Brain pericyte (primary cell): ENCODE measurements at regions not wholly inside any gene's neighbourhood (a gene's known extent, or its start where the extent isn't known, plus 50 kb on each side); places are given as distances from the start of the nearest gene placed in this dataset.
A peak's percentile ranks its signal among the peaks of the same experiment; 100 is the strongest.

Experiments
- DNase-seq: peaks from one replicate; pipeline ENCODE4 v3.0.0-alpha.2; 2012; ENCODE audit warnings: low read depth, low spot score

GRCh38 chr1:84759756-84760155 lies 69.5 kb upstream of the SSX2IP start:
- DNase-seq, result no peak

- no peak for DNase-seq
These were observed 68.8 kb upstream of the SSX2IP start for GRCh38 chr1:84758968-84759491.

GRCh38 chr1:84758476-84758875 lies 68.2 kb upstream of the SSX2IP start:
- no peak for DNase-seq

- DNase-seq, result no peak
These were observed 67.0 kb upstream of the SSX2IP start for GRCh38 chr1:84757301-84757700.

GRCh38 chr1:84756455-84757082 lies 66.3 kb upstream of the SSX2IP start:
- DNase-seq, result no peak

- DNase-seq, result no peak
These were observed 65.7 kb upstream of the SSX2IP start for GRCh38 chr1:84756001-84756400.

GRCh38 chr1:84755216-84755615 lies 65.0 kb upstream of the SSX2IP start:
- no peak for DNase-seq

- no peak for DNase-seq
These were observed 64.1 kb upstream of the SSX2IP start for GRCh38 chr1:84754386-84754703.

GRCh38 chr1:84753516-84754385 lies 63.5 kb upstream of the SSX2IP start:
- DNase-seq, result peak; percentile 32

GRCh38 chr1:84750110-84750730 lies 60.0 kb upstream of the SSX2IP start:
- no peak for DNase-seq

- DNase-seq, result no peak
These were observed 59.2 kb upstream of the SSX2IP start for GRCh38 chr1:84749427-84749826.

GRCh38 chr1:84748364-84748763 lies 58.1 kb upstream of the SSX2IP start:
- no peak for DNase-seq

GRCh38 chr1:84745857-84746256 lies 55.6 kb upstream of the SSX2IP start:
- no peak for DNase-seq

GRCh38 chr1:84743896-84744295 lies 53.6 kb upstream of the SSX2IP start:
- DNase-seq, result no peak

GRCh38 chr1:84742653-84743052 lies 52.4 kb upstream of the SSX2IP start:
- DNase-seq, result no peak

- DNase-seq, result no peak
These were observed 49.9 kb upstream of the SSX2IP start for GRCh38 chr1:84740050-84740714.
